ENCODE measurements at regions not wholly inside any gene's neighbourhood (a gene's known extent, or its start where the extent isn't known, plus 50 kb on each side); places are given as distances from the start of the nearest gene placed in this dataset.
"Not testable (repeated sequence)": the region's sequence is repeated elsewhere in the genome, so short reads cannot be mapped to it uniquely, and the experiment has no call there.

GRCh38 chr21:25220954-25221353 lies 386.3 kb downstream of the MRPL39 start:
- no peak for FAIRE-seq

- no peak for FAIRE-seq
Measured at GRCh38 chr21:25220169-25220568, 387.1 kb downstream of the MRPL39 start.

GRCh38 chr21:25215698-25216384 lies 391.4 kb downstream of the MRPL39 start:
- no peak for FAIRE-seq

GRCh38 chr21:25214676-25215075 lies 392.6 kb downstream of the MRPL39 start:
- FAIRE-seq = no peak

GRCh38 chr21:25199944-25200343 lies 407.3 kb downstream of the MRPL39 start:
- no peak for FAIRE-seq

- no peak for FAIRE-seq
Measured at GRCh38 chr21:25191141-25191540, 416.1 kb downstream of the MRPL39 start.

- FAIRE-seq = no peak
Measured at GRCh38 chr21:25189497-25189896, 417.8 kb downstream of the MRPL39 start.

GRCh38 chr21:25188677-25189079 lies 418.6 kb downstream of the MRPL39 start:
- FAIRE-seq = no peak

- no peak for FAIRE-seq
Measured at GRCh38 chr21:25186273-25186672, 421.0 kb downstream of the MRPL39 start.

GRCh38 chr21:25183577-25183976 lies 423.7 kb downstream of the MRPL39 start:
- FAIRE-seq = no peak

- not testable (repeated sequence) for FAIRE-seq
Measured at GRCh38 chr21:25181690-25182089, 425.6 kb downstream of the MRPL39 start.

- FAIRE-seq = no peak
Measured at GRCh38 chr21:25179116-25179515, 428.2 kb downstream of the MRPL39 start.

- FAIRE-seq = no peak
Measured at GRCh38 chr21:25176637-25177412, 430.5 kb downstream of the MRPL39 start.

GRCh38 chr21:25175938-25176337 lies 431.3 kb downstream of the MRPL39 start:
- FAIRE-seq = no peak

- no peak for FAIRE-seq
Measured at GRCh38 chr21:25171438-25171837, 435.8 kb downstream of the MRPL39 start.

- no peak for FAIRE-seq
Measured at GRCh38 chr21:25170681-25171080, 436.6 kb downstream of the MRPL39 start.

- FAIRE-seq = no peak
Measured at GRCh38 chr21:25169370-25169769, 437.9 kb downstream of the MRPL39 start.

GRCh38 chr21:25166904-25167303 lies 440.4 kb downstream of the MRPL39 start:
- FAIRE-seq = not testable (repeated sequence)

GRCh38 chr21:25161571-25161970 lies 445.7 kb downstream of the MRPL39 start:
- FAIRE-seq = no peak

GRCh38 chr21:25155020-25155419 lies 452.3 kb downstream of the MRPL39 start:
- not testable (repeated sequence) for FAIRE-seq

- no peak for FAIRE-seq
Measured at GRCh38 chr21:25149022-25149421, 458.3 kb downstream of the MRPL39 start.

- no peak for FAIRE-seq
Measured at GRCh38 chr21:25139414-25139813, 467.9 kb downstream of the MRPL39 start.

- FAIRE-seq = no peak
Measured at GRCh38 chr21:25133939-25134338, 473.3 kb downstream of the MRPL39 start.

- no peak for FAIRE-seq
Measured at GRCh38 chr21:25127811-25128210, 479.5 kb downstream of the MRPL39 start.

Data from islet of Langerhans (tissue), 1 donor.